Stomach (tissue), 8 donors: ENCODE measurements at regions not wholly inside any gene's neighbourhood (a gene's known extent, or its start where the extent isn't known, plus 50 kb on each side); places are given as distances from the start of the nearest gene placed in this dataset.
"Not testable (repeated sequence)": the region's sequence is repeated elsewhere in the genome, so short reads cannot be mapped to it uniquely, and the experiment has no call there.

Source experiments
- DNase-seq, 2 donors: peaks; one replicate each; pipeline versions ENCODE4 v3.0.0 to v3.0.0-alpha.2; 2013 to 2019
- H3K27ac ChIP-seq, 5 donors: fragments of 200-600 bp in 4 of 5; sonication (generic) in 4 of 5; one replicate each; pipeline ENCODE4 v1.5.1; 2013 to 2019; ENCODE audit warnings: mild to moderate bottlenecking in 1 of 5, moderate library complexity in 1 of 5
- H3K27me3 ChIP-seq, 3 donors: fragments of 200-600 bp; sonication (generic); one replicate each; pipeline ENCODE4 v1.5.1; 2017 to 2019; ENCODE audit warnings: mixed run types in 1 of 3
- H3K36me3 ChIP-seq, 4 donors: fragments of 200-600 bp; sonication (generic); 1 replicate in 3 of 4; 2 replicates in 1 of 4; pipeline ENCODE4 v1.5.1; 2016 to 2019
- H3K4me1 ChIP-seq, 4 donors: fragments of 200-600 bp; sonication (generic); one replicate each; pipeline ENCODE4 v1.5.1; 2016 to 2019
- H3K4me3 ChIP-seq, 4 donors: fragments of 200-600 bp; sonication (generic) in 3 of 4; one replicate each; pipeline ENCODE4 v1.5.1; 2016 to 2019; ENCODE audit warnings: mild to moderate bottlenecking in 1 of 4
- H3K9me3 ChIP-seq, 4 donors: fragments of 200-600 bp; sonication (generic); one replicate each; pipeline ENCODE4 v1.5.1; 2016 to 2019
- EP300 ChIP-seq: sonication (generic); formaldehyde crosslinking; IDR thresholded peaks from one replicate; pipeline ENCODE4 v1.6.1; 2017; ENCODE audit warnings: antibody characterized with exemption
- POLR2A ChIP-seq, 4 donors: fragments of 450-650 bp; IDR thresholded peaks; one replicate each; pipeline ENCODE4 v1.6.1; 2016; ENCODE audit warnings: antibody characterized with exemption in 4 of 4, control low read depth in 2 of 4, mild to moderate bottlenecking in 1 of 4, moderate library complexity in 1 of 4
- POLR2AphosphoS5 ChIP-seq, 3 donors: sonication (generic); formaldehyde crosslinking; IDR thresholded peaks; one replicate each; pipeline ENCODE4 v1.6.1; 2016; ENCODE audit warnings: antibody characterized with exemption in 3 of 3
- WGBS, 5 donors: extraction: QIAGEN DNeasy Blood & Tissue Kit in 3 of 5; methylation state at CpG; one replicate each; pipeline versions ENCODE4 v1.1.5 to v1.1.7; 2013 to 2018; 5-methylcytosine and 5-hydroxymethylcytosine counted together
- intact Hi-C: fragments of 100-400 bp; cut with DNase I; formaldehyde crosslinking; loops from one replicate; pipeline ENCODE4 v1.15.1; 2023; ENCODE audit warnings: low total_unique reads
- TF ChIP-seq, protein P1 (sequence below), 7 experiments: fragments of 450-650 bp in 4 of 7; fragments of 200-600 bp in 3 of 7; sonication (generic) in 3 of 7; IDR thresholded peaks; one replicate each; pipeline ENCODE4 v1.5.1; 2016 to 2019; ENCODE audit warnings: antibody characterized with exemption in 7 of 7, control low read depth in 2 of 7, mild to moderate bottlenecking in 1 of 7
- donor health status: healthy with polysubstance abuse.
- donor health status: Bipolar disorder and iron deficiency.
- donor health status: healthy.

DNA sequence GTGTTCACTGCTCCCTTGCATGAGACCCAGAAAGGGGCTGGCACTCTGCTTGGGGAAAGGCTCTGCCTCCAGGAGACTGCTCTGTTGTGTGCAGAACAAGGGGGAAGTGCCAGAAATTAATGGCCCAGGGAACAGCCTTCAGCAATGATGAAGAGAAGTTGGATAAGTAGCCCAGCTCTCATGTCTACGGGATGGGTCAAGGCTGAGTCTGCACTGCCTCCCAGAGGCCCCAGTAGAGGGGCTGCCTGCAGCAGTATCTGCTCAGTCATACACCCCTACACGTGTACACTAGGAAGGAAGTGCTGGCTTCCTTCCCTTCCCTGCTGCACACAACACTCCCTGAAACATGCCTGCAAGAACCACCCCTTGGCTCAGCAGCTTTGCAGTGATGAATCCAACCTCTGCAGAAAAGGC is 54.6 kb upstream of the URI1 start:
- intact Hi-C loops = no loop called here
- DNase-seq = peak; percentile 17 to 79
- H3K36me3 ChIP-seq = no peaks in the 10 kb centered on the region

DNA sequence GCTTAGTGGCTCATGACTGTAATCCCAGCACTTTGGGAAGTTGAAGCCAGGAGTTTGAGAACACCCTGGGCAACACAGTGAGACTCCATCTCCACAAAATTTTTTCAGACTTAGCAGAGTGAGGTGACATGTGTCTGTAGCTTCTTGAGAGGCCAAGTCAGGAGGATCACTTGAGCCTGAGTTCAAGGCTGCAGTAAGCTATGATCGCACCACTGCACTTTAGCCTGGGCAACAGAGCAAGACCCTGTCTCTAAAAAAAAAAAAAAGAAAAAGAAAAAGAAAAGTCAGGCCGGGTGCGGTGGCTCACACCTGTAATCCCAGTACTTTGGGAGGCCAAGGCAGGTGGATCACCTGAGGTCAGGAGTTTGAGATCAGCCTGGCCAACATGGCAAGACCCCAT is 54.0 kb upstream of the URI1 start:
- H3K27ac ChIP-seq, H3K4me1 ChIP-seq, H3K36me3 ChIP-seq, DNase-seq, H3K9me3 ChIP-seq, H3K4me3 ChIP-seq, intact Hi-C loops: not testable (repeated sequence)
- peaks cover 0 to 23% (median 4%) of the 10 kb centered on the region in 3 donors for H3K27me3 ChIP-seq
- WGBS, 5 donors = 89 to 99% (median 93%) methylated on average over 3 of the region's 3 CpGs

More for the DNA sequence above, 54.6 kb upstream of the URI1 start:
- TF ChIP-seq, protein P1, sequence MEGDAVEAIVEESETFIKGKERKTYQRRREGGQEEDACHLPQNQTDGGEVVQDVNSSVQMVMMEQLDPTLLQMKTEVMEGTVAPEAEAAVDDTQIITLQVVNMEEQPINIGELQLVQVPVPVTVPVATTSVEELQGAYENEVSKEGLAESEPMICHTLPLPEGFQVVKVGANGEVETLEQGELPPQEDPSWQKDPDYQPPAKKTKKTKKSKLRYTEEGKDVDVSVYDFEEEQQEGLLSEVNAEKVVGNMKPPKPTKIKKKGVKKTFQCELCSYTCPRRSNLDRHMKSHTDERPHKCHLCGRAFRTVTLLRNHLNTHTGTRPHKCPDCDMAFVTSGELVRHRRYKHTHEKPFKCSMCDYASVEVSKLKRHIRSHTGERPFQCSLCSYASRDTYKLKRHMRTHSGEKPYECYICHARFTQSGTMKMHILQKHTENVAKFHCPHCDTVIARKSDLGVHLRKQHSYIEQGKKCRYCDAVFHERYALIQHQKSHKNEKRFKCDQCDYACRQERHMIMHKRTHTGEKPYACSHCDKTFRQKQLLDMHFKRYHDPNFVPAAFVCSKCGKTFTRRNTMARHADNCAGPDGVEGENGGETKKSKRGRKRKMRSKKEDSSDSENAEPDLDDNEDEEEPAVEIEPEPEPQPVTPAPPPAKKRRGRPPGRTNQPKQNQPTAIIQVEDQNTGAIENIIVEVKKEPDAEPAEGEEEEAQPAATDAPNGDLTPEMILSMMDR (IDR thresholded peaks at IDR 0.05) = no peak
- TF ChIP-seq EP300 (no peak), POLR2A (IDR thresholded peaks at IDR 0.05) (no peak), POLR2AphosphoS5 (IDR thresholded peaks at IDR 0.05) (no peak)
- WGBS, 5 donors = 0 to 17% (median 12%) methylated on average over 1 to 2 of the region's 2 CpGs
- H3K4me3 ChIP-seq = no peak overlapping the region
- H3K27ac ChIP-seq = no peak overlapping the region
- H3K9me3 ChIP-seq = no peaks in the 10 kb centered on the region
- no peaks in the 10 kb centered on the region for H3K4me1 ChIP-seq
- peaks cover 0 to 27% (median 4%) of the 10 kb centered on the region in 3 donors for H3K27me3 ChIP-seq

DNA sequence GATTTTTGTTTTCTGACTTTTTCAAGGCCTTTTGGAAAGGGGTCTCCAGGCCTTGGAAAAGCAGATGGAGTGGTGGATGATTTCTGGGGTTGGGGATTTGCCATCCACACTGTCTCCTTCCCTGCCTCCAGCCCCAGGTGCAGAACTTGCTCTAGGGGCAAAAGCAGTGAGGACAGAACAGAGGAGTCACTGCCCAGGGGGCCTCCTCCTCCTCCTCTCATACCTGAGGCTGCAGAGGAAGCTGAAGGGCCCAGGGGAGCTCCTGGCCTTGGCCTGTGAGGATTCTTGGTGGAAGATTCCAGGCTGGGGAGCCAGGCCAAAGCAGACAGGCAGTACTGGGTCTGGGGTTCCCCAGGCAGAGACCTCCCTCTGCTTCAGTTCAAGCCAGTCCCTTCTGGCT is 52.3 kb upstream of the URI1 start:
- TF ChIP-seq POLR2AphosphoS5 (IDR thresholded peaks at IDR 0.05) (no peak), EP300 (no peak)
- TF ChIP-seq, protein P1 (IDR thresholded peaks at IDR 0.05) = no peak
- no peak for DNase-seq
- no peak overlapping the region for H3K27ac ChIP-seq
- H3K9me3 ChIP-seq = no peaks in the 10 kb centered on the region
- no peaks in the 10 kb centered on the region for H3K4me1 ChIP-seq
- intact Hi-C loops = no loop called here
- H3K27me3 ChIP-seq = peaks cover 0 to 22% (median 4%) of the 10 kb centered on the region in 3 donors
- H3K4me3 ChIP-seq = no peak overlapping the region
- no peaks in the 10 kb centered on the region for H3K36me3 ChIP-seq

DNA sequence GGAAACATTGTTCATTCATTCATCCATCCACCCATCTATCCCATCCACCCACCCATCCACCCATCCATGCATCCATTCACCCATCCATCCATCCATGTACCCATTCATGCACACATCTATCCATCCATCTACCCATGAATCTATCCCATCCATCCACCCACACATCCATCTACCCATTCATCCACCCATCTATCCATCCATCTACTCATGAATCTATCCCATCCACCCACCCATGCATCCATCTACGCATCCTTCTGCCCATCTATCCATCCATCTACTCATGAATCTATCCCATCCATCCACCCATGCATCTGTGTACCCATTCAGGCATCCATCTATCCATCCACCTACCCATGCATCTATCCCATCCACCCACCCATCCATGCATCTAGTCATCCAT is 51.6 kb upstream of the URI1 start:
- intact Hi-C loops = no loop called here
- Histone ChIP-seq H3K4me3 (no peak overlapping the region), H3K27me3 (peaks cover 0 to 15% (median 4%) of the 10 kb centered on the region in 3 donors), H3K36me3 (no peaks in the 10 kb centered on the region), H3K4me1 (no peaks in the 10 kb centered on the region), H3K9me3 (no peaks in the 10 kb centered on the region), H3K27ac (no peak overlapping the region)
- TF ChIP-seq EP300 (no peak), POLR2AphosphoS5 (IDR thresholded peaks at IDR 0.05) (no peak), POLR2A (IDR thresholded peaks at IDR 0.05) (no peak)
- TF ChIP-seq, protein P1 (IDR thresholded peaks at IDR 0.05) = no peak
- DNase-seq = no peak
- 86 to 96% (median 92%) methylated on average over 1 of the region's 1 CpG for WGBS, 5 donors
